Stomach (tissue), 8 donors: ENCODE measurements at regions not wholly inside any gene's neighbourhood (a gene's known extent, or its start where the extent isn't known, plus 50 kb on each side); places are given as distances from the start of the nearest gene placed in this dataset.

ENCODE experiments used
- DNase-seq, 2 donors: peaks; one replicate each; pipeline versions ENCODE4 v3.0.0 to v3.0.0-alpha.2; 2013 to 2019
- H3K27ac ChIP-seq, 5 donors: fragments of 200-600 bp in 4 of 5; sonication (generic) in 4 of 5; one replicate each; pipeline ENCODE4 v1.5.1; 2013 to 2019; ENCODE audit warnings: mild to moderate bottlenecking in 1 of 5, moderate library complexity in 1 of 5
- H3K27me3 ChIP-seq, 3 donors: fragments of 200-600 bp; sonication (generic); one replicate each; pipeline ENCODE4 v1.5.1; 2017 to 2019; ENCODE audit warnings: mixed run types in 1 of 3
- H3K36me3 ChIP-seq, 4 donors: fragments of 200-600 bp; sonication (generic); 1 replicate in 3 of 4; 2 replicates in 1 of 4; pipeline ENCODE4 v1.5.1; 2016 to 2019
- H3K4me1 ChIP-seq, 4 donors: fragments of 200-600 bp; sonication (generic); one replicate each; pipeline ENCODE4 v1.5.1; 2016 to 2019
- H3K4me3 ChIP-seq, 4 donors: fragments of 200-600 bp; sonication (generic) in 3 of 4; one replicate each; pipeline ENCODE4 v1.5.1; 2016 to 2019; ENCODE audit warnings: mild to moderate bottlenecking in 1 of 4
- H3K9me3 ChIP-seq, 4 donors: fragments of 200-600 bp; sonication (generic); one replicate each; pipeline ENCODE4 v1.5.1; 2016 to 2019
- EP300 ChIP-seq: sonication (generic); formaldehyde crosslinking; IDR thresholded peaks from one replicate; pipeline ENCODE4 v1.6.1; 2017; ENCODE audit warnings: antibody characterized with exemption
- POLR2A ChIP-seq, 4 donors: fragments of 450-650 bp; IDR thresholded peaks; one replicate each; pipeline ENCODE4 v1.6.1; 2016; ENCODE audit warnings: antibody characterized with exemption in 4 of 4, control low read depth in 2 of 4, mild to moderate bottlenecking in 1 of 4, moderate library complexity in 1 of 4
- POLR2AphosphoS5 ChIP-seq, 3 donors: sonication (generic); formaldehyde crosslinking; IDR thresholded peaks; one replicate each; pipeline ENCODE4 v1.6.1; 2016; ENCODE audit warnings: antibody characterized with exemption in 3 of 3
- WGBS, 5 donors: extraction: QIAGEN DNeasy Blood & Tissue Kit in 3 of 5; methylation state at CpG; one replicate each; pipeline versions ENCODE4 v1.1.5 to v1.1.7; 2013 to 2018; 5-methylcytosine and 5-hydroxymethylcytosine counted together
- intact Hi-C: fragments of 100-400 bp; cut with DNase I; formaldehyde crosslinking; loops from one replicate; pipeline ENCODE4 v1.15.1; 2023; ENCODE audit warnings: low total_unique reads
- TF ChIP-seq, protein P1 (sequence below), 7 experiments: fragments of 450-650 bp in 4 of 7; fragments of 200-600 bp in 3 of 7; sonication (generic) in 3 of 7; IDR thresholded peaks; one replicate each; pipeline ENCODE4 v1.5.1; 2016 to 2019; ENCODE audit warnings: antibody characterized with exemption in 7 of 7, control low read depth in 2 of 7, mild to moderate bottlenecking in 1 of 7
- donor health status: healthy with polysubstance abuse.
- donor health status: Bipolar disorder and iron deficiency.
- donor health status: healthy.

DNA sequence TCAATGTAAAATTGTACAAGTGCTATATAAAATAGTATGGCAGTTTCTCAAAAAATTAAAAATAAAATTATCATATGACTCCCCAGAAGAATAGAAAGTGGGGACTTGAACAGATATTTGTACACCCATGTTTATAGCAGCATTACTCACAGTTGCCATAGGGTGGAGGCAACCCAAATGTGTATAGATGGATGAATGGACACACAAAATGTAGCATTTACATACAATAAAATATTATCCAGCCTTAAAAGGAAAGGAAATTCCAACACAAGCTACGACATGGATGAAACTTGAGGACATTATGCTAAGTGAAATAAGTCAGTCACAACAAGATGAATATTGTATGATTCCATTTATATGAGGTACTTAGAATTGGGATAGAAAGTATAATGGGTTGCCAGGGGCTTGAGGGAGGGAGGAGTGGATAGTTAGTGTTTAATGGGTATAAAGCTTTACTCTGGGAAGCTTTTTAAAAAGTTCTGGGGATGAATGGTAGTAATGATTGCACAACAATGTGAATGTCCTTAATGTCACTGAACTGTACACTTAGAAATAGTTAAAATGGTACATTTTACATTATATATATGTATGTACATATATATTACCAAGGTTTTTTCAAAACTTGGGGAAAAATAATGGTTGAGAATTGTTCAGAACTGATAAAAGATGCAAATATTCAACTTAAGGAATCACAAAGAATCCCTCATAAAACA is 53.0 kb upstream of the ADORA3 start:
- no peaks in the 10 kb centered on the region for H3K36me3 ChIP-seq
- no peaks in the 10 kb centered on the region for H3K27me3 ChIP-seq
- intact Hi-C loops, result no loop called here
- DNase-seq, result no peak
- H3K27ac ChIP-seq, result no peak overlapping the region
- H3K4me3 ChIP-seq, result no peak overlapping the region
- no peaks in the 10 kb centered on the region for H3K9me3 ChIP-seq
- TF ChIP-seq POLR2A (IDR thresholded peaks at IDR 0.05) (no peak), POLR2AphosphoS5 (IDR thresholded peaks at IDR 0.05) (no peak)
- TF ChIP-seq, protein P1, sequence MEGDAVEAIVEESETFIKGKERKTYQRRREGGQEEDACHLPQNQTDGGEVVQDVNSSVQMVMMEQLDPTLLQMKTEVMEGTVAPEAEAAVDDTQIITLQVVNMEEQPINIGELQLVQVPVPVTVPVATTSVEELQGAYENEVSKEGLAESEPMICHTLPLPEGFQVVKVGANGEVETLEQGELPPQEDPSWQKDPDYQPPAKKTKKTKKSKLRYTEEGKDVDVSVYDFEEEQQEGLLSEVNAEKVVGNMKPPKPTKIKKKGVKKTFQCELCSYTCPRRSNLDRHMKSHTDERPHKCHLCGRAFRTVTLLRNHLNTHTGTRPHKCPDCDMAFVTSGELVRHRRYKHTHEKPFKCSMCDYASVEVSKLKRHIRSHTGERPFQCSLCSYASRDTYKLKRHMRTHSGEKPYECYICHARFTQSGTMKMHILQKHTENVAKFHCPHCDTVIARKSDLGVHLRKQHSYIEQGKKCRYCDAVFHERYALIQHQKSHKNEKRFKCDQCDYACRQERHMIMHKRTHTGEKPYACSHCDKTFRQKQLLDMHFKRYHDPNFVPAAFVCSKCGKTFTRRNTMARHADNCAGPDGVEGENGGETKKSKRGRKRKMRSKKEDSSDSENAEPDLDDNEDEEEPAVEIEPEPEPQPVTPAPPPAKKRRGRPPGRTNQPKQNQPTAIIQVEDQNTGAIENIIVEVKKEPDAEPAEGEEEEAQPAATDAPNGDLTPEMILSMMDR (IDR thresholded peaks at IDR 0.05), result no peak
- H3K4me1 ChIP-seq, result peaks cover 0 to 20% (median 13%) of the 10 kb centered on the region in 4 donors
- WGBS, 5 donors, result 80 to 93% (median 86%) methylated on average over 1 of the region's 1 CpG

GRCh38 chr1:111559736-111560279 is 56.4 kb upstream of the ADORA3 start:
- Histone ChIP-seq H3K36me3 (no peaks in the 10 kb centered on the region), H3K27me3 (no peaks in the 10 kb centered on the region), H3K4me1 (peaks cover 0 to 24% (median 16%) of the 10 kb centered on the region in 4 donors), H3K4me3 (no peak overlapping the region), H3K9me3 (no peaks in the 10 kb centered on the region), H3K27ac (no peak overlapping the region)
- intact Hi-C loops, result no loop called here
- WGBS, 5 donors, result 21 to 64% (median 29%) methylated on average over 3 of the region's 3 CpGs
- DNase-seq, result no peak
- TF ChIP-seq EP300, result no peak
- TF ChIP-seq POLR2AphosphoS5 (IDR thresholded peaks at IDR 0.05), result no peak
- TF ChIP-seq POLR2A (IDR thresholded peaks at IDR 0.05), result no peak
- TF ChIP-seq, protein P1 (IDR thresholded peaks at IDR 0.05), result no peak

GRCh38 chr1:111561328-111561727 is 57.9 kb upstream of the ADORA3 start:
- Histone ChIP-seq H3K4me3 (no peak overlapping the region), H3K27me3 (no peaks in the 10 kb centered on the region), H3K4me1 (peaks cover 0 to 24% (median 16%) of the 10 kb centered on the region in 4 donors), H3K36me3 (no peaks in the 10 kb centered on the region), H3K27ac (no peak overlapping the region), H3K9me3 (no peaks in the 10 kb centered on the region)
- DNase-seq, result peak; percentile 21 to 35
- WGBS, 5 donors, result 55 to 69% (median 62%) methylated on average over 4 of the region's 4 CpGs
- intact Hi-C loops, result no loop called here
- TF ChIP-seq EP300 (no peak), POLR2AphosphoS5 (IDR thresholded peaks at IDR 0.05) (peak in 1 of 3 donors; percentile 18)
- TF ChIP-seq, protein P1 (IDR thresholded peaks at IDR 0.05), result no peak

- WGBS, 5 donors, result 45 to 91% (median 57%) methylated on average over 2 of the region's 2 CpGs
- no peak overlapping the region for H3K4me3 ChIP-seq
- H3K36me3 ChIP-seq, result no peaks in the 10 kb centered on the region
- DNase-seq, result no peak
- no peaks in the 10 kb centered on the region for H3K9me3 ChIP-seq
- H3K4me1 ChIP-seq, result peaks cover 0 to 24% (median 16%) of the 10 kb centered on the region in 4 donors
- no peaks in the 10 kb centered on the region for H3K27me3 ChIP-seq
- TF ChIP-seq, protein P1 (IDR thresholded peaks at IDR 0.05), result no peak
- TF ChIP-seq POLR2A (IDR thresholded peaks at IDR 0.05) (no peak), POLR2AphosphoS5 (IDR thresholded peaks at IDR 0.05) (no peak), EP300 (no peak)
- no peak overlapping the region for H3K27ac ChIP-seq
- intact Hi-C loops, result no loop called here
Observed at GRCh38 chr1:111563619-111564018, 56.0 kb upstream of the RAP1A start.
